Liver (tissue), 3 donors: ENCODE measurements at regions not wholly inside any gene's neighbourhood (a gene's known extent, or its start where the extent isn't known, plus 50 kb on each side); places are given as distances from the start of the nearest gene placed in this dataset.

ENCODE experiments used
- JUND ChIP-seq, 2 donors: IDR thresholded peaks; 2 replicates each; pipeline ENCODE4 v1.6.1; 2016; ENCODE audit warnings: antibody characterized with exemption in 2 of 2
- RXRA ChIP-seq, 2 donors: IDR thresholded peaks; 2 replicates each; pipeline ENCODE4 v1.6.1; 2017 to 2018; ENCODE audit warnings: antibody characterized with exemption in 2 of 2, mild to moderate bottlenecking in 1 of 2
- TAF1 ChIP-seq: conservative IDR thresholded peaks from 2 replicates; pipeline ENCODE4 v1.6.1; 2016; ENCODE audit warnings: antibody characterized with exemption, mild to moderate bottlenecking
- TF ChIP-seq, protein P1 (sequence below): fragments of 150-350 bp; IDR thresholded peaks from 2 replicates; pipeline ENCODE4 v1.5.1; 2017; ENCODE audit warnings: improper control_type of control experiment, low read depth, low read length; ENCODE audit not compliant: missing input control
- TF ChIP-seq, protein P2 (sequence below): IDR thresholded peaks from 2 replicates; pipeline ENCODE4 v1.6.1; 2016; ENCODE audit warnings: antibody characterized with exemption
- TF ChIP-seq, protein P3 (sequence below): IDR thresholded peaks from 2 replicates; pipeline ENCODE4 v1.6.1; 2016; ENCODE audit warnings: antibody characterized with exemption
- TF ChIP-seq, protein P4 (sequence below): IDR thresholded peaks from 2 replicates; pipeline ENCODE4 v1.6.1; 2016; ENCODE audit warnings: antibody characterized with exemption, mild to moderate bottlenecking
- TF ChIP-seq, protein P5 (sequence below): IDR thresholded peaks from 2 replicates; pipeline ENCODE4 v1.6.1; 2016; ENCODE audit warnings: antibody characterized with exemption
- donor health status: healthy.
- donor health status: healthy.

DNA sequence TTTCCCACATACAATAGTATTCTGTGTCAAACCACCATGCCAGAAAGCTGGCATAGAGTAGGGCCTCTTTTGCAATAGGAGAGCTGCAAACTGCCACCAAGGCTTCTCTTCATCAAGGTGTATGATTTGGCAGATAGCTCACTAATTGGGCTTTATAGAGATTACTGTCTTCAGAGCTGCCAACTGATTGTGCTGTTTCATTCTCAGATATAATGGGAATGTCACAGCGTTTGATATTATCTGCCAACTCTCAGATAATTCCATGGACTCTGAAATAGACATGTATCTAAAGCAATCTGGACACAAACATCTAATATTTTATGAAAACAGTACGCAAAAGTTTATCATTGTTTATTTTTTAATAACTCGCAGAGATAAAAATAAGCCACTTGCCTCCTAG, 1289.1 kb downstream of the STIM2 start:
- TF ChIP-seq, protein P1, sequence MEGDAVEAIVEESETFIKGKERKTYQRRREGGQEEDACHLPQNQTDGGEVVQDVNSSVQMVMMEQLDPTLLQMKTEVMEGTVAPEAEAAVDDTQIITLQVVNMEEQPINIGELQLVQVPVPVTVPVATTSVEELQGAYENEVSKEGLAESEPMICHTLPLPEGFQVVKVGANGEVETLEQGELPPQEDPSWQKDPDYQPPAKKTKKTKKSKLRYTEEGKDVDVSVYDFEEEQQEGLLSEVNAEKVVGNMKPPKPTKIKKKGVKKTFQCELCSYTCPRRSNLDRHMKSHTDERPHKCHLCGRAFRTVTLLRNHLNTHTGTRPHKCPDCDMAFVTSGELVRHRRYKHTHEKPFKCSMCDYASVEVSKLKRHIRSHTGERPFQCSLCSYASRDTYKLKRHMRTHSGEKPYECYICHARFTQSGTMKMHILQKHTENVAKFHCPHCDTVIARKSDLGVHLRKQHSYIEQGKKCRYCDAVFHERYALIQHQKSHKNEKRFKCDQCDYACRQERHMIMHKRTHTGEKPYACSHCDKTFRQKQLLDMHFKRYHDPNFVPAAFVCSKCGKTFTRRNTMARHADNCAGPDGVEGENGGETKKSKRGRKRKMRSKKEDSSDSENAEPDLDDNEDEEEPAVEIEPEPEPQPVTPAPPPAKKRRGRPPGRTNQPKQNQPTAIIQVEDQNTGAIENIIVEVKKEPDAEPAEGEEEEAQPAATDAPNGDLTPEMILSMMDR: no peak
- TF ChIP-seq, protein P2, sequence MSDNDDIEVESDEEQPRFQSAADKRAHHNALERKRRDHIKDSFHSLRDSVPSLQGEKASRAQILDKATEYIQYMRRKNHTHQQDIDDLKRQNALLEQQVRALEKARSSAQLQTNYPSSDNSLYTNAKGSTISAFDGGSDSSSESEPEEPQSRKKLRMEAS: no peak
- TF ChIP-seq TAF1: no peak
- TF ChIP-seq RXRA (IDR thresholded peaks at IDR 0.05): no peak
- TF ChIP-seq, protein P3, sequence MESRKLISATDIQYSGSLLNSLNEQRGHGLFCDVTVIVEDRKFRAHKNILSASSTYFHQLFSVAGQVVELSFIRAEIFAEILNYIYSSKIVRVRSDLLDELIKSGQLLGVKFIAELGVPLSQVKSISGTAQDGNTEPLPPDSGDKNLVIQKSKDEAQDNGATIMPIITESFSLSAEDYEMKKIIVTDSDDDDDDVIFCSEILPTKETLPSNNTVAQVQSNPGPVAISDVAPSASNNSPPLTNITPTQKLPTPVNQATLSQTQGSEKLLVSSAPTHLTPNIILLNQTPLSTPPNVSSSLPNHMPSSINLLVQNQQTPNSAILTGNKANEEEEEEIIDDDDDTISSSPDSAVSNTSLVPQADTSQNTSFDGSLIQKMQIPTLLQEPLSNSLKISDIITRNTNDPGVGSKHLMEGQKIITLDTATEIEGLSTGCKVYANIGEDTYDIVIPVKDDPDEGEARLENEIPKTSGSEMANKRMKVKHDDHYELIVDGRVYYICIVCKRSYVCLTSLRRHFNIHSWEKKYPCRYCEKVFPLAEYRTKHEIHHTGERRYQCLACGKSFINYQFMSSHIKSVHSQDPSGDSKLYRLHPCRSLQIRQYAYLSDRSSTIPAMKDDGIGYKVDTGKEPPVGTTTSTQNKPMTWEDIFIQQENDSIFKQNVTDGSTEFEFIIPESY: no peak
- TF ChIP-seq, protein P4, sequence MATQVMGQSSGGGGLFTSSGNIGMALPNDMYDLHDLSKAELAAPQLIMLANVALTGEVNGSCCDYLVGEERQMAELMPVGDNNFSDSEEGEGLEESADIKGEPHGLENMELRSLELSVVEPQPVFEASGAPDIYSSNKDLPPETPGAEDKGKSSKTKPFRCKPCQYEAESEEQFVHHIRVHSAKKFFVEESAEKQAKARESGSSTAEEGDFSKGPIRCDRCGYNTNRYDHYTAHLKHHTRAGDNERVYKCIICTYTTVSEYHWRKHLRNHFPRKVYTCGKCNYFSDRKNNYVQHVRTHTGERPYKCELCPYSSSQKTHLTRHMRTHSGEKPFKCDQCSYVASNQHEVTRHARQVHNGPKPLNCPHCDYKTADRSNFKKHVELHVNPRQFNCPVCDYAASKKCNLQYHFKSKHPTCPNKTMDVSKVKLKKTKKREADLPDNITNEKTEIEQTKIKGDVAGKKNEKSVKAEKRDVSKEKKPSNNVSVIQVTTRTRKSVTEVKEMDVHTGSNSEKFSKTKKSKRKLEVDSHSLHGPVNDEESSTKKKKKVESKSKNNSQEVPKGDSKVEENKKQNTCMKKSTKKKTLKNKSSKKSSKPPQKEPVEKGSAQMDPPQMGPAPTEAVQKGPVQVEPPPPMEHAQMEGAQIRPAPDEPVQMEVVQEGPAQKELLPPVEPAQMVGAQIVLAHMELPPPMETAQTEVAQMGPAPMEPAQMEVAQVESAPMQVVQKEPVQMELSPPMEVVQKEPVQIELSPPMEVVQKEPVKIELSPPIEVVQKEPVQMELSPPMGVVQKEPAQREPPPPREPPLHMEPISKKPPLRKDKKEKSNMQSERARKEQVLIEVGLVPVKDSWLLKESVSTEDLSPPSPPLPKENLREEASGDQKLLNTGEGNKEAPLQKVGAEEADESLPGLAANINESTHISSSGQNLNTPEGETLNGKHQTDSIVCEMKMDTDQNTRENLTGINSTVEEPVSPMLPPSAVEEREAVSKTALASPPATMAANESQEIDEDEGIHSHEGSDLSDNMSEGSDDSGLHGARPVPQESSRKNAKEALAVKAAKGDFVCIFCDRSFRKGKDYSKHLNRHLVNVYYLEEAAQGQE: no peak
- TF ChIP-seq JUND (IDR thresholded peaks at IDR 0.05): no peak
- TF ChIP-seq, protein P5, sequence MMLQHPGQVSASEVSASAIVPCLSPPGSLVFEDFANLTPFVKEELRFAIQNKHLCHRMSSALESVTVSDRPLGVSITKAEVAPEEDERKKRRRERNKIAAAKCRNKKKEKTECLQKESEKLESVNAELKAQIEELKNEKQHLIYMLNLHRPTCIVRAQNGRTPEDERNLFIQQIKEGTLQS: no peak
